ENCODE measurements at regions not wholly inside any gene's neighbourhood (a gene's known extent, or its start where the extent isn't known, plus 50 kb on each side); places are given as distances from the start of the nearest gene placed in this dataset.

GRCh38 chrX:9133426-9133825, 99.5 kb upstream of the FAM9B start:
- TF ChIP-seq, protein P1, sequence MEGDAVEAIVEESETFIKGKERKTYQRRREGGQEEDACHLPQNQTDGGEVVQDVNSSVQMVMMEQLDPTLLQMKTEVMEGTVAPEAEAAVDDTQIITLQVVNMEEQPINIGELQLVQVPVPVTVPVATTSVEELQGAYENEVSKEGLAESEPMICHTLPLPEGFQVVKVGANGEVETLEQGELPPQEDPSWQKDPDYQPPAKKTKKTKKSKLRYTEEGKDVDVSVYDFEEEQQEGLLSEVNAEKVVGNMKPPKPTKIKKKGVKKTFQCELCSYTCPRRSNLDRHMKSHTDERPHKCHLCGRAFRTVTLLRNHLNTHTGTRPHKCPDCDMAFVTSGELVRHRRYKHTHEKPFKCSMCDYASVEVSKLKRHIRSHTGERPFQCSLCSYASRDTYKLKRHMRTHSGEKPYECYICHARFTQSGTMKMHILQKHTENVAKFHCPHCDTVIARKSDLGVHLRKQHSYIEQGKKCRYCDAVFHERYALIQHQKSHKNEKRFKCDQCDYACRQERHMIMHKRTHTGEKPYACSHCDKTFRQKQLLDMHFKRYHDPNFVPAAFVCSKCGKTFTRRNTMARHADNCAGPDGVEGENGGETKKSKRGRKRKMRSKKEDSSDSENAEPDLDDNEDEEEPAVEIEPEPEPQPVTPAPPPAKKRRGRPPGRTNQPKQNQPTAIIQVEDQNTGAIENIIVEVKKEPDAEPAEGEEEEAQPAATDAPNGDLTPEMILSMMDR (conservative IDR thresholded peaks at IDR 0.05; ENCODE audit: low read depth, low read length): no peak
- DNase-seq (ENCODE audit: low read depth): no peak
- H3K4me3 ChIP-seq (ENCODE audit: low read length): no peak overlapping the region

GRCh38 chrX:9134366-9134765, 100.4 kb upstream of the FAM9B start:
- TF ChIP-seq, protein P1 (conservative IDR thresholded peaks at IDR 0.05; ENCODE audit: low read depth, low read length): no peak
- DNase-seq (ENCODE audit: low read depth): no peak
- no peak overlapping the region for H3K4me3 ChIP-seq (ENCODE audit: low read length)

GRCh38 chrX:9135901-9136510, 102.1 kb upstream of the FAM9B start:
- DNase-seq (ENCODE audit: low read depth): no peak
- H3K4me3 ChIP-seq (ENCODE audit: low read length): no peak overlapping the region
- TF ChIP-seq, protein P1 (conservative IDR thresholded peaks at IDR 0.05; ENCODE audit: low read depth, low read length): no peak

- TF ChIP-seq, protein P1 (conservative IDR thresholded peaks at IDR 0.05; ENCODE audit: low read depth, low read length): no peak
- no peak for DNase-seq (ENCODE audit: low read depth)
- H3K4me3 ChIP-seq (ENCODE audit: low read length): no peak overlapping the region
These were observed 103.2 kb upstream of the FAM9B start for GRCh38 chrX:9137152-9137551.

GRCh38 chrX:9141496-9141895, 107.6 kb upstream of the FAM9B start:
- no peak for DNase-seq (ENCODE audit: low read depth)
- TF ChIP-seq, protein P1 (conservative IDR thresholded peaks at IDR 0.05; ENCODE audit: low read depth, low read length): no peak
- H3K4me3 ChIP-seq (ENCODE audit: low read length): no peak overlapping the region

DNA sequence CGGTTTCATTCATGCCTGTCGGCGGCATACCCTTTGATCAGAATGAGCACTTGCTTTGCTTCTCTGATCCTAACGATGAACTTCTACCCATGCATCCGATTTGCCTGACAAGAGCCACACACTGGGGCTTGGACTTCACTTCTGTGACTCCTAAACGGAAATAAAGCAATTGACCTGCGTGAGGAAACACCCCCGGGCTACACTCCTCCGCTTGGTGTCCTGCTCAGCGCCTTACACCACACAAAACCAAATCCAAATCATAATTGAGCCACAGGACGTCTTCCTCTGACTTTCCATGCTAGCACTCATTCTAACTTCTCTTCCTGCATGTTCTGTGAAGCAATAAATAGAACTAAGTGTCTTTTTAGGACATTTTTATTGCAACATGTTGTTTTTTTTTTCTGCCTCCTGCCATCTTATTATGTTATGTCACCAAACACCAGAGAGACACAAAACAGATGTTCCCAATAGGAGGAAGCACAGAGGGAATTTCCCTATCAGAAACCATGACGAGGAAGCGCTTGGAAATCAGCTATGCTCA, 110.8 kb upstream of the FAM9B start:
- TF ChIP-seq, protein P1 (conservative IDR thresholded peaks at IDR 0.05; ENCODE audit: low read depth, low read length): no peak
- no peak for DNase-seq (ENCODE audit: low read depth)
- H3K4me3 ChIP-seq (ENCODE audit: low read length): no peak overlapping the region

DNA sequence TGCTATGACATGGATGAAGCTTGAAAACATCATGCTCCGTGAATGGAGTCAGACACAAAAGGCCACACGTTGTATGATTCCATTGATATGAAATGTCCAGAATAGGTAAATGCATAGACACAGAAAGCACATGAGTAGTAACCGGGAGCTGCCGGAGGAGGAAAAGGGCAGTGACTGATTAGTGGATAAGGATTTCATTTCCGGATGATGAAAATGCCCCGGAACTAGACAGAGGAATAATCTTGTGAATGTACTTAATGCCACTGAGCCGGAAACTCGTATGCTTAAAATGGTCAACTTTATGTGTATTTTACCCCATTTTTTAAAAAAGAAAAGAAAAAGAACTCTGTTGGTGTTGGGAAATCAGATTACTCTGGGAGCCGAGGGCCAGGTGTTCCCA, 112.7 kb upstream of the FAM9B start:
- no peak for DNase-seq (ENCODE audit: low read depth)
- TF ChIP-seq, protein P1 (conservative IDR thresholded peaks at IDR 0.05; ENCODE audit: low read depth, low read length): no peak
- no peak overlapping the region for H3K4me3 ChIP-seq (ENCODE audit: low read length)
